IMR-90 (cell line): ENCODE measurements at regions not wholly inside any gene's neighbourhood (a gene's known extent, or its start where the extent isn't known, plus 50 kb on each side); places are given as distances from the start of the nearest gene placed in this dataset.

Experiments used
- ATAC-seq: fragments of 200-7000 bp; cut with Tn5 transposase; 2 replicates; pipeline ENCODE4 v1.9.1; 2020; ENCODE audit warnings: low read depth, mild to moderate bottlenecking, moderate library complexity
- BruUV-seq: library from RNA; stranded (reverse); fragments of 400-500 nt; replicated peaks from 2 replicates; lab custom pipeline; 2021; lab: Mats Ljungman, UMichigan
- CTCF ChIA-PET: fragments of 300-600 bp; formaldehyde crosslinking; extraction: SDS; loops from one replicate; lab custom pipeline; 2021; ENCODE audit warnings: antibody characterized with exemption; lab: Yijun Ruan, JAX
- POLR2A ChIA-PET: fragments of 300-600 bp; sonication (Branson Sonifier 250); formaldehyde crosslinking; loops from one replicate; lab custom pipeline; 2022; ENCODE audit warnings: antibody characterized with exemption; ENCODE audit not compliant: unreplicated experiment; lab: Charles Lee
- DNase-seq: peaks from one replicate; pipeline ENCODE4 v3.0.0; 2013
- H2AFZ ChIP-seq: replicated peaks from 2 replicates; pipeline ENCODE3; 2013; ENCODE audit warnings: low read length, mild to moderate bottlenecking; ENCODE audit not compliant: poor library complexity
- H2AK5ac ChIP-seq: 2 replicates; pipeline ENCODE4 v1.6.1; 2013; ENCODE audit warnings: low read depth, low read length, inconsistent platforms
- H2AK9ac ChIP-seq: replicated peaks from 2 replicates; pipeline ENCODE3; 2013; ENCODE audit warnings: mild to moderate bottlenecking, low read depth, low read length, moderate library complexity; ENCODE audit not compliant: poor library complexity
- H2BK120ac ChIP-seq: 2 replicates; pipeline ENCODE4 v1.6.1; 2013; ENCODE audit warnings: low read depth, low read length, inconsistent platforms
- H2BK15ac ChIP-seq: 3 replicates; pipeline ENCODE4 v1.6.1; 2013; ENCODE audit warnings: low read depth, low read length, inconsistent platforms
- H2BK20ac ChIP-seq: 2 replicates; pipeline ENCODE4 v1.6.1; 2013; ENCODE audit warnings: low read depth, mild to moderate bottlenecking, inconsistent platforms, low read length, moderate library complexity
- H2BK5ac ChIP-seq: 2 replicates; pipeline ENCODE4 v1.6.1; 2013; ENCODE audit warnings: mild to moderate bottlenecking, low read depth, low read length, inconsistent platforms; ENCODE audit not compliant: poor library complexity, severe bottlenecking
- H3K14ac ChIP-seq: replicated peaks from 2 replicates; pipeline ENCODE4 v1.6.1; 2013; ENCODE audit warnings: low read depth, low read length, inconsistent platforms
- H3K18ac ChIP-seq: 2 replicates; pipeline ENCODE4 v1.6.1; 2013; ENCODE audit warnings: low read depth, low read length, control low read depth
- H3K23ac ChIP-seq: 2 replicates; pipeline ENCODE4 v1.6.1; 2013; ENCODE audit warnings: low read depth, low read length, inconsistent platforms
- H3K27ac ChIP-seq: 2 replicates; pipeline ENCODE4 v1.5.1; 2013; ENCODE audit warnings: mild to moderate bottlenecking, control low read depth, low read length; ENCODE audit not compliant: insufficient read depth
- H3K27me3 ChIP-seq: 2 replicates; pipeline ENCODE4 v1.6.1; 2013; ENCODE audit warnings: low read length; ENCODE audit not compliant: control insufficient read depth, insufficient read depth
- H3K36me3 ChIP-seq: 2 replicates; pipeline ENCODE4 v1.6.1; 2013; ENCODE audit warnings: low read length, mixed read lengths; ENCODE audit not compliant: control insufficient read depth, insufficient read depth
- H3K4ac ChIP-seq: 2 replicates; pipeline ENCODE4 v1.6.1; 2013; ENCODE audit warnings: low read depth, low read length, inconsistent platforms
- H3K4me1 ChIP-seq: 2 replicates; pipeline ENCODE4 v1.6.1; 2013; ENCODE audit warnings: low read length, mixed read lengths; ENCODE audit not compliant: control insufficient read depth, insufficient read depth
- H3K4me2 ChIP-seq: 2 replicates; pipeline ENCODE4 v1.6.1; 2013; ENCODE audit warnings: low read depth, mild to moderate bottlenecking, control low read depth, low read length, moderate library complexity
- H3K4me3 ChIP-seq: 2 replicates; pipeline ENCODE4 v1.5.1; 2013; ENCODE audit warnings: low read depth, mild to moderate bottlenecking, control low read depth, low read length, moderate library complexity; ENCODE audit not compliant: insufficient read depth
- H3K56ac ChIP-seq: 2 replicates; pipeline ENCODE4 v1.6.1; 2013; ENCODE audit warnings: low read length, inconsistent platforms; ENCODE audit not compliant: insufficient read depth; ENCODE audit errors: extremely low read depth
- H3K79me1 ChIP-seq, 2 experiments: 2 replicates each; pipeline ENCODE4 v1.6.1; 2013; ENCODE audit warnings: low read length in 2 of 2, inconsistent platforms in 1 of 2, low read depth in 1 of 2
- H3K9ac ChIP-seq: 2 replicates; pipeline ENCODE4 v1.6.1; 2013; ENCODE audit warnings: low read depth, low read length, control low read depth
- H3K9me1 ChIP-seq: 2 replicates; pipeline ENCODE4 v1.6.1; 2013; ENCODE audit warnings: low read length, inconsistent platforms; ENCODE audit not compliant: insufficient read depth
- H3K9me3 ChIP-seq: 2 replicates; pipeline ENCODE4 v1.6.1; 2013; ENCODE audit warnings: low read length; ENCODE audit not compliant: control insufficient read depth, insufficient read depth
- H4K20me1 ChIP-seq: 2 replicates; pipeline ENCODE4 v1.6.1; 2013; ENCODE audit warnings: low read length, inconsistent platforms; ENCODE audit not compliant: insufficient read depth
- H4K5ac ChIP-seq: 2 replicates; pipeline ENCODE4 v1.6.1; 2013; ENCODE audit warnings: mild to moderate bottlenecking, low read depth, low read length, control low read depth
- H4K8ac ChIP-seq, 2 experiments: 2 replicates each; pipeline ENCODE4 v1.6.1; 2013; ENCODE audit warnings: low read depth in 2 of 2, low read length in 2 of 2, control low read depth in 1 of 2, inconsistent platforms in 1 of 2
- H4K91ac ChIP-seq: 2 replicates; pipeline ENCODE4 v1.6.1; 2013; ENCODE audit warnings: low read depth, low read length, inconsistent platforms; ENCODE audit not compliant: insufficient read depth
- CEBPB ChIP-seq: IDR thresholded peaks from 2 replicates; pipeline ENCODE4 v1.6.1; 2012; ENCODE audit warnings: low read depth, low read length, improper control_type of control experiment
- WGBS, 2 experiments: methylation state at CpG; one replicate each; pipeline versions ENCODE4 v1.1.5 to v1.1.7; 2013; ENCODE audit warnings: missing lambda C conversion rate in 2 of 2; ENCODE audit not compliant: insufficient read length in 1 of 2; ENCODE audit errors: extremely low coverage in 2 of 2; 5-methylcytosine and 5-hydroxymethylcytosine counted together
- dilution Hi-C: fragments of 300-500 bp; cut with HindIII; formaldehyde crosslinking; loops from one replicate; pipeline ENCODE4 v1.14.3; 2018; ENCODE audit warnings: low sequenced_read_pairs; ENCODE audit not compliant: unreplicated experiment
- in situ Hi-C: fragments of 300-500 bp; cut with MboI; formaldehyde crosslinking; loops from 3 replicates; pipeline ENCODE4 v1.14.3; 2019; ENCODE audit warnings: low sequenced_read_pairs, inconsistent platforms, mixed read lengths
- intact Hi-C: fragments of 100-400 bp; cut with micrococcal nuclease; formaldehyde crosslinking; loops from 2 replicates; pipeline ENCODE4 v1.10.0; 2022

- no peak overlapping the region for H3K4ac ChIP-seq
- H3K79me1 ChIP-seq: no peaks in the 10 kb centered on the region
- in situ Hi-C loops: no loop called here
- H3K27ac ChIP-seq: no peak overlapping the region
- ATAC-seq (no peak), DNase-seq (no peak)
- H2BK20ac ChIP-seq: no peak overlapping the region
- no peak overlapping the region for H2BK5ac ChIP-seq
- H4K8ac ChIP-seq: no peak overlapping the region
- H2AK9ac ChIP-seq: no peak overlapping the region
- ChIA-PET POLR2A (no interaction called here), CTCF (interaction anchor here (0.6 kb wide), 2 partner anchors 398 to 864 kb away, joined by 3 read pairs; no protein-coding TSS in a partner anchor)
- H3K23ac ChIP-seq: no peak overlapping the region
- H2AFZ ChIP-seq: no peak overlapping the region
- no peak overlapping the region for H2BK15ac ChIP-seq
- H3K9me1 ChIP-seq: no peaks in the 10 kb centered on the region
- H3K18ac ChIP-seq: no peak overlapping the region
- dilution Hi-C loops: no loop called here
- intact Hi-C loops: no loop called here
- no peak overlapping the region for H3K4me2 ChIP-seq
- no peak overlapping the region for H3K14ac ChIP-seq
- H3K9me3 ChIP-seq: no peaks in the 10 kb centered on the region
- no peak for TF ChIP-seq CEBPB
- WGBS, 2 experiments: no CpG with 5 or more reads among the region's 2 CpGs
- no peaks in the 10 kb centered on the region for H4K20me1 ChIP-seq
- H3K4me1 ChIP-seq: no peaks in the 10 kb centered on the region
- H3K9ac ChIP-seq: no peak overlapping the region
- H2BK120ac ChIP-seq: no peak overlapping the region
- no peak overlapping the region for H4K5ac ChIP-seq
- no peak overlapping the region for H4K91ac ChIP-seq
- H3K4me3 ChIP-seq: no peak overlapping the region
- no TSS peak for BruUV-seq
- no peaks in the 10 kb centered on the region for H3K36me3 ChIP-seq
- no peak overlapping the region for H3K56ac ChIP-seq
- no peaks in the 10 kb centered on the region for H3K27me3 ChIP-seq
- no peak overlapping the region for H2AK5ac ChIP-seq
Observed at GRCh38 chr7:42590771-42591310, 321.0 kb downstream of the C7orf25 start.
